ENCODE measurements at regions not wholly inside any gene's neighbourhood (a gene's known extent, or its start where the extent isn't known, plus 50 kb on each side); places are given as distances from the start of the nearest gene placed in this dataset.
"Not testable (repeated sequence)": the region's sequence is repeated elsewhere in the genome, so short reads cannot be mapped to it uniquely, and the experiment has no call there.

GRCh38 chr13:60251419-60251818 is 87.7 kb upstream of the DIAPH3 start:
- TF ChIP-seq CTCF (conservative IDR thresholded peaks at IDR 0.05; ENCODE audit: low read depth, low read length); CHD1 (IDR thresholded peaks at IDR 0.05; ENCODE audit: low read depth, low read length); USF2 (IDR thresholded peaks at IDR 0.05; ENCODE audit: low read depth, low read length); POLR2A (IDR thresholded peaks at IDR 0.05; ENCODE audit: low read depth, low read length); RFX5 (IDR thresholded peaks at IDR 0.05; ENCODE audit: low read depth, low read length); ELK1 (IDR thresholded peaks at IDR 0.05; ENCODE audit: borderline replicate concordance, low read depth, low read length); CEBPB (IDR thresholded peaks at IDR 0.05; ENCODE audit: low read depth, low read length): not testable (repeated sequence)

Measured in IMR-90 (cell line).